GM19025 (cell line): ENCODE measurements at regions not wholly inside any gene's neighbourhood (a gene's known extent, or its start where the extent isn't known, plus 50 kb on each side); places are given as distances from the start of the nearest gene placed in this dataset.

Source experiments
- ATAC-seq: cut with Tn5 transposase; IDR thresholded peaks from one replicate; pipeline ENCODE4 v1.9.1; 2021; ENCODE audit warnings: mild to moderate bottlenecking, low read depth, moderate library complexity; ENCODE audit not compliant: unreplicated experiment

- no peak for ATAC-seq
Observed at GRCh38 chr12:43294916-43295315, 257.1 kb downstream of the ADAMTS20 start.

- ATAC-seq: no peak
Observed at GRCh38 chr12:43294147-43294546, 257.9 kb downstream of the ADAMTS20 start.

- ATAC-seq: no peak
Observed at GRCh38 chr12:43293396-43293795, 258.6 kb downstream of the ADAMTS20 start.

- ATAC-seq: no peak
Observed at GRCh38 chr12:43292699-43293098, 259.3 kb downstream of the ADAMTS20 start.

- no peak for ATAC-seq
Observed at GRCh38 chr12:43291516-43291915, 260.5 kb downstream of the ADAMTS20 start.

- no peak for ATAC-seq
Observed at GRCh38 chr12:43290836-43291235, 261.2 kb downstream of the ADAMTS20 start.

- no peak for ATAC-seq
Observed at GRCh38 chr12:43289426-43289801, 262.6 kb downstream of the ADAMTS20 start.

- ATAC-seq: no peak
Observed at GRCh38 chr12:43288671-43289425, 263.2 kb downstream of the ADAMTS20 start.

- no peak for ATAC-seq
Observed at GRCh38 chr12:43287706-43288383, 264.2 kb downstream of the ADAMTS20 start.

- ATAC-seq: no peak
Observed at GRCh38 chr12:43286986-43287385, 265.0 kb downstream of the ADAMTS20 start.

GRCh38 chr12:43285159-43285598, 266.8 kb downstream of the ADAMTS20 start:
- ATAC-seq: no peak

- no peak for ATAC-seq
Observed at GRCh38 chr12:43284486-43285158, 267.4 kb downstream of the ADAMTS20 start.

GRCh38 chr12:43283206-43283605, 268.8 kb downstream of the ADAMTS20 start:
- no peak for ATAC-seq

GRCh38 chr12:43282106-43282505, 269.9 kb downstream of the ADAMTS20 start:
- ATAC-seq: no peak

GRCh38 chr12:43281563-43281962, 270.4 kb downstream of the ADAMTS20 start:
- ATAC-seq: no peak

GRCh38 chr12:43278541-43278832, 273.5 kb downstream of the ADAMTS20 start:
- ATAC-seq: no peak

GRCh38 chr12:43277651-43278540, 274.1 kb downstream of the ADAMTS20 start:
- ATAC-seq: peak; percentile 58

- no peak for ATAC-seq
Observed at GRCh38 chr12:43273467-43273866, 278.5 kb downstream of the ADAMTS20 start.

GRCh38 chr12:43271659-43272058, 280.3 kb downstream of the ADAMTS20 start:
- ATAC-seq: no peak

- no peak for ATAC-seq
Observed at GRCh38 chr12:43267818-43268217, 284.2 kb downstream of the ADAMTS20 start.

GRCh38 chr12:43261701-43262100, 290.3 kb downstream of the ADAMTS20 start:
- no peak for ATAC-seq
